ENCODE measurements at regions not wholly inside any gene's neighbourhood (a gene's known extent, or its start where the extent isn't known, plus 50 kb on each side); places are given as distances from the start of the nearest gene placed in this dataset.

DNA sequence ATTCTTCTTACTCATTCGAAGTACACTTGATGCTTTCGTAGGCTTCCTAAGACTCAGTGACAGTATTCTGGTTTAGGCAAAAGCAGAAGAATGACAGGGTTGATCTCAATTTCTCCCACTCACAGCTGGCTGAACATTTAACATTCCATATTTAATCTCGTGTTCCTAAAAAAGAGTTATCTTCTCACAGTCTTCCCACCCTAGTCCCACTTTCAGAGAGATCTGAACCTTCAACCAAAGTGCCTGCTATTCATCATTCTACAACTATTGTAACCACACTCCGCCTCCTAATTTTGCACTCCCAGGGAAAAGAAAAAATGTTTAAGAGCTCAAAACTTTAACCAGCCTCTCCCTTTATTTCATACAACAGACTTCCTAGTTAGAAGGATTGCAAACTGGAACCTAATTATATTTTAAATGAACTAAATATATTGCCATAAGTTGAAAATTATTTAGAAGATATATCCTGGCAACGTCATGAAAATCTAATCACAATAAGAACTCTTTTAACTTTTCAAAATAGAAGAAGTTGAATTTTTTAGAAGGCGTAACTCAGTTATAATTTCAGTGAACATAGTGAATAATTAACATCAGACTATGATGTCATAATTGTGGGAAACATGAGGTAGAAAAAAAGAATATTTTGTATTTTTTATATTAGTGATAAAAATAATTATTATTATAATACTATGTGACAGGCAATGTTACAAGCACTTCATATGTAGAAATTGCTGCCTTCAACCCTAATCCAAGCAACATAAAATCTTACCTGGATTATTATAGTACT lies 540.9 kb upstream of the ADGRL2 start:
- TF ChIP-seq, protein P1, sequence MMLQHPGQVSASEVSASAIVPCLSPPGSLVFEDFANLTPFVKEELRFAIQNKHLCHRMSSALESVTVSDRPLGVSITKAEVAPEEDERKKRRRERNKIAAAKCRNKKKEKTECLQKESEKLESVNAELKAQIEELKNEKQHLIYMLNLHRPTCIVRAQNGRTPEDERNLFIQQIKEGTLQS (IDR thresholded peaks at IDR 0.05): no peak
- TF ChIP-seq, protein P2, sequence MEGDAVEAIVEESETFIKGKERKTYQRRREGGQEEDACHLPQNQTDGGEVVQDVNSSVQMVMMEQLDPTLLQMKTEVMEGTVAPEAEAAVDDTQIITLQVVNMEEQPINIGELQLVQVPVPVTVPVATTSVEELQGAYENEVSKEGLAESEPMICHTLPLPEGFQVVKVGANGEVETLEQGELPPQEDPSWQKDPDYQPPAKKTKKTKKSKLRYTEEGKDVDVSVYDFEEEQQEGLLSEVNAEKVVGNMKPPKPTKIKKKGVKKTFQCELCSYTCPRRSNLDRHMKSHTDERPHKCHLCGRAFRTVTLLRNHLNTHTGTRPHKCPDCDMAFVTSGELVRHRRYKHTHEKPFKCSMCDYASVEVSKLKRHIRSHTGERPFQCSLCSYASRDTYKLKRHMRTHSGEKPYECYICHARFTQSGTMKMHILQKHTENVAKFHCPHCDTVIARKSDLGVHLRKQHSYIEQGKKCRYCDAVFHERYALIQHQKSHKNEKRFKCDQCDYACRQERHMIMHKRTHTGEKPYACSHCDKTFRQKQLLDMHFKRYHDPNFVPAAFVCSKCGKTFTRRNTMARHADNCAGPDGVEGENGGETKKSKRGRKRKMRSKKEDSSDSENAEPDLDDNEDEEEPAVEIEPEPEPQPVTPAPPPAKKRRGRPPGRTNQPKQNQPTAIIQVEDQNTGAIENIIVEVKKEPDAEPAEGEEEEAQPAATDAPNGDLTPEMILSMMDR (IDR thresholded peaks at IDR 0.05; ENCODE audit: low read depth, low read length, missing input control): no peak
- TF ChIP-seq YY1 (IDR thresholded peaks at IDR 0.05) (no peak), GABPA (IDR thresholded peaks at IDR 0.05 in 1 of 2, conservative IDR thresholded peaks at IDR 0.05 in 1 of 2) (no peak), TAF1 (conservative IDR thresholded peaks at IDR 0.05) (no peak), EGR1 (IDR thresholded peaks at IDR 0.05; ENCODE audit: low read depth in 2 of 2) (no peak), JUND (IDR thresholded peaks at IDR 0.05) (no peak), RAD21 (IDR thresholded peaks at IDR 0.05) (no peak), SP1 (IDR thresholded peaks at IDR 0.05) (no peak)
- TF ChIP-seq, protein P3, sequence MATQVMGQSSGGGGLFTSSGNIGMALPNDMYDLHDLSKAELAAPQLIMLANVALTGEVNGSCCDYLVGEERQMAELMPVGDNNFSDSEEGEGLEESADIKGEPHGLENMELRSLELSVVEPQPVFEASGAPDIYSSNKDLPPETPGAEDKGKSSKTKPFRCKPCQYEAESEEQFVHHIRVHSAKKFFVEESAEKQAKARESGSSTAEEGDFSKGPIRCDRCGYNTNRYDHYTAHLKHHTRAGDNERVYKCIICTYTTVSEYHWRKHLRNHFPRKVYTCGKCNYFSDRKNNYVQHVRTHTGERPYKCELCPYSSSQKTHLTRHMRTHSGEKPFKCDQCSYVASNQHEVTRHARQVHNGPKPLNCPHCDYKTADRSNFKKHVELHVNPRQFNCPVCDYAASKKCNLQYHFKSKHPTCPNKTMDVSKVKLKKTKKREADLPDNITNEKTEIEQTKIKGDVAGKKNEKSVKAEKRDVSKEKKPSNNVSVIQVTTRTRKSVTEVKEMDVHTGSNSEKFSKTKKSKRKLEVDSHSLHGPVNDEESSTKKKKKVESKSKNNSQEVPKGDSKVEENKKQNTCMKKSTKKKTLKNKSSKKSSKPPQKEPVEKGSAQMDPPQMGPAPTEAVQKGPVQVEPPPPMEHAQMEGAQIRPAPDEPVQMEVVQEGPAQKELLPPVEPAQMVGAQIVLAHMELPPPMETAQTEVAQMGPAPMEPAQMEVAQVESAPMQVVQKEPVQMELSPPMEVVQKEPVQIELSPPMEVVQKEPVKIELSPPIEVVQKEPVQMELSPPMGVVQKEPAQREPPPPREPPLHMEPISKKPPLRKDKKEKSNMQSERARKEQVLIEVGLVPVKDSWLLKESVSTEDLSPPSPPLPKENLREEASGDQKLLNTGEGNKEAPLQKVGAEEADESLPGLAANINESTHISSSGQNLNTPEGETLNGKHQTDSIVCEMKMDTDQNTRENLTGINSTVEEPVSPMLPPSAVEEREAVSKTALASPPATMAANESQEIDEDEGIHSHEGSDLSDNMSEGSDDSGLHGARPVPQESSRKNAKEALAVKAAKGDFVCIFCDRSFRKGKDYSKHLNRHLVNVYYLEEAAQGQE (IDR thresholded peaks at IDR 0.05): no peak
- TF ChIP-seq, protein P4, sequence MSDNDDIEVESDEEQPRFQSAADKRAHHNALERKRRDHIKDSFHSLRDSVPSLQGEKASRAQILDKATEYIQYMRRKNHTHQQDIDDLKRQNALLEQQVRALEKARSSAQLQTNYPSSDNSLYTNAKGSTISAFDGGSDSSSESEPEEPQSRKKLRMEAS (IDR thresholded peaks at IDR 0.05): no peak

Measured in liver (tissue), 3 donors.